Sigmoid colon (tissue), 4 donors: ENCODE measurements at regions not wholly inside any gene's neighbourhood (a gene's known extent, or its start where the extent isn't known, plus 50 kb on each side); places are given as distances from the start of the nearest gene placed in this dataset.

Experiments
- CTCF ChIP-seq, 4 experiments: fragments of 450-650 bp in 3 of 4; fragments of 200-600 bp in 1 of 4; IDR thresholded peaks; one replicate each; pipeline ENCODE4 v1.5.1; 2016 to 2019; ENCODE audit warnings: antibody characterized with exemption in 4 of 4, mild to moderate bottlenecking in 3 of 4, moderate library complexity in 2 of 4
- POLR2A ChIP-seq, 2 donors: fragments of 450-650 bp; IDR thresholded peaks; one replicate each; pipeline ENCODE4 v1.6.1; 2016; ENCODE audit warnings: antibody characterized with exemption in 2 of 2, mild to moderate bottlenecking in 2 of 2, moderate library complexity in 2 of 2
- POLR2AphosphoS5 ChIP-seq, 4 donors: sonication (generic); formaldehyde crosslinking; IDR thresholded peaks; one replicate each; pipeline ENCODE4 v1.6.1; 2017; ENCODE audit warnings: antibody characterized with exemption in 4 of 4

DNA sequence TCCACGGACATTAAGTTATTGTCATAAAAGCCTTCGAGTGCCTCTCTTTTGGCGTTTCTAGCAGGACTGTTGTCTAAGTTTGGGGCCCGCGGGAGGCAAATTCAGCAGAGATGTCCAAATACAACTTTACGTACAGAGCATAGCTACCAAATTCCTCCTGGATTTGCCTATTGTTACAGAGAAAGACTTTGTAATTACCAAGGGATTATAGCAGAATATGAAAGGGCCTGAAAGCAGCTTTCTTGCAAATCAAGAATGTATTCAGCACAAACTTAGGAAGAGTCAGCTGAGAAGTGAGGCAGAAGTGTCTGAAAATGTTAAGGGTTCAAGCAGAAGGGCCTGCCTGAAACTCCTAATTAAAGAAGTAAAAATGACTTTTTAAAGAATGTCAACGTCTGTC lies 1053.5 kb upstream of the TENM3 start:
- TF ChIP-seq CTCF (IDR thresholded peaks at IDR 0.05): no peak
- no peak for TF ChIP-seq POLR2AphosphoS5 (IDR thresholded peaks at IDR 0.05)
- TF ChIP-seq POLR2A (IDR thresholded peaks at IDR 0.05): no peak
